IPS-18c (cell line): ENCODE measurements at regions not wholly inside any gene's neighbourhood (a gene's known extent, or its start where the extent isn't known, plus 50 kb on each side); places are given as distances from the start of the nearest gene placed in this dataset.
"Not testable (repeated sequence)": the region's sequence is repeated elsewhere in the genome, so short reads cannot be mapped to it uniquely, and the experiment has no call there.

Experiments
- H3K4me3 ChIP-seq: 2 replicates; pipeline ENCODE4 v1.7.0; 2013; ENCODE audit warnings: low read depth, mild to moderate bottlenecking, low read length, moderate library complexity; ENCODE audit not compliant: insufficient read depth
- H3K9me3 ChIP-seq: one replicate; pipeline ENCODE4 v1.6.1; 2013; ENCODE audit warnings: mild to moderate bottlenecking, low read length, moderate library complexity; ENCODE audit not compliant: control insufficient read depth, insufficient read depth

DNA sequence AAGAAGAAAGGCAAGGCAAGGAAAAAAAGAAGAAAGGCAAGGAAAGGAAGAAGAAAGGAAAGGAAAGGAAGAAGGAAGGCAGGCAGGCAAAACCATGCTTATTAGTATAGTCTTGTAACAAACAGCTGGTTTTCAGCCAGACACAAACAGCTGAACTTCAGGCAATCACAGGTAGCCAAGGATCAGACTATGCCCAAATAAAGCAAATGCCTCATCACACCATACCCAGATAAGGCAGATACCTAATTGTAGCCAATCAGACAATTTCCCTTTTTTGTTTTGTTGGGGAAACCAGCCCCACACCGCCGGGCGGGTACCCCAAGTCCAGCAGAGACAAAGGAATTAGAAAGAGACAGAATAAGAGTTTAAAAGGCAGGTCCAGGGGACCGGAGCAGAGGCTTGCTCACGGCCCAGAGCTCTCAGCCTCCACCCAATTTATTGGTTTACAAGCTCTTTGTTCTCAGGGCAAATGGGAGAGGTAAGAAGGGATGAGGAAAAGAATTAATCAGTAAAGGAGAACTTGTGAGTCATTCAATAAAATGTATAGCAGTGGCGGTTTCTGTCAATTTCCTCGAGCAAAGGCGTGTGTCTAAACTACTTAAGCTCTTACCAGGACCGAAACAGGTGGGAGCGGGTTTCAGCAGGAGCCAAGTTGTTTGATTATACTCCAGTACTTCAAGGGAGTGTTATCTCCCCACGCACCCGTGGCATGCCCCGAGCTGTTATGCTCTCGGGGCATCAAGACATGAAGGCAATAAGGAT, 886.8 kb downstream of the KCNT2 start:
- H3K4me3 ChIP-seq, result no peak overlapping the region
- H3K9me3 ChIP-seq, result peaks cover 3% of the 10 kb centered on the region

DNA sequence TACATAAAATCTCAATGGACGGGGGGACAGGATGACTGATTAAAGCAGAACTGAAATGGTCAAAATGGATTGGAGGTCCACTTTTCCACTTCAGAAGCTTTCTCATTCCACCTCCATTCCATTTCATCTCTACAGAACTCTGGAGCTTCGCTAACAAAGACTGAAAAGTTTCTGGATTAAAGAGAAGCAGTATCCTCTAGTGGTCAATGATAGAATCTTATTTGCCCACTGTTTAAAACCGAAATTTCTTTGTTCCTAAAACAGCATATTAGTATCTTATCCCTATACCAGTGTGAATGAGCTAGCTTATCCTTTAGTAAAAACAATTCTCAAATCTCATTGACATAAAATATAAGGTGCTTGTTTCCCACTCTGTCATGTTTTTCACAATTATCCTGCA, 890.6 kb downstream of the KCNT2 start:
- H3K9me3 ChIP-seq, result peaks cover under 1% of the 10 kb centered on the region
- H3K4me3 ChIP-seq, result no peak overlapping the region

DNA sequence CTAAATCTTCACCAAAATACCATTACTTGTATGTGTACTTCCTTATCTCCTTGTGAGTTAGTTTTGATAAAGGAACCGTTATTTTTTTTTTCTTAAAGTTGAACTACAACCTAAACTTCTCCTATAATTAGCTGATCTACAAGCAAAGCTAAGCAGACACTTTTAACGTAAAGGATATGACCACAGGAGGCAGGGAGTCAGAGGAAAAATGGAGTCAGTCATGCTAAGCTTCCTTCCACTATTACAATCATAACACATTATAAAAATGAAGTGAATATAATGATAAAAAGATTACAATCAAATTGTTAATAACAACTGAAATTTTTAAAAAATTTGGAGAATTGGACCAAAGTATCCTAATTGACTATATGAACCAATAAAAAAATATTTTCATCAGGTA, 892.6 kb downstream of the KCNT2 start:
- no peak overlapping the region for H3K4me3 ChIP-seq
- H3K9me3 ChIP-seq, result no peaks in the 10 kb centered on the region

DNA sequence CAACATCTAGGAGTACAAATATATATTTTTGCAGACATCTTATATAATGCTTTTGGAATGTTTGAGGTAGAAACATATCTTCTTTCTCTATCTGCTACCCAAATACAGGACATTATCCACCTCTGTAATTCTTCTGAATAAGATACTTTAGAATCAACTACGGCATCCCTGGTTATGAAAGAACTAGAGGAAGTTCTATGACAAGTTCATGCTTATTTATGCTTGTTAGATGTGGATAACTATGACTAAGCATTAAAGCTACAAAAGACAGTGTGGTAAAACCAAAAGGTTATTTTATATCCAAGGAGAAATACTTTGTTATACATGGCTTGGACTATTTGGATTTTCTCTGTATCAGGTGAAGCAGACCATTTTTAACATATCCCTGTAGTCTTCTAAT, 894.0 kb downstream of the KCNT2 start:
- no peaks in the 10 kb centered on the region for H3K9me3 ChIP-seq
- no peak overlapping the region for H3K4me3 ChIP-seq

DNA sequence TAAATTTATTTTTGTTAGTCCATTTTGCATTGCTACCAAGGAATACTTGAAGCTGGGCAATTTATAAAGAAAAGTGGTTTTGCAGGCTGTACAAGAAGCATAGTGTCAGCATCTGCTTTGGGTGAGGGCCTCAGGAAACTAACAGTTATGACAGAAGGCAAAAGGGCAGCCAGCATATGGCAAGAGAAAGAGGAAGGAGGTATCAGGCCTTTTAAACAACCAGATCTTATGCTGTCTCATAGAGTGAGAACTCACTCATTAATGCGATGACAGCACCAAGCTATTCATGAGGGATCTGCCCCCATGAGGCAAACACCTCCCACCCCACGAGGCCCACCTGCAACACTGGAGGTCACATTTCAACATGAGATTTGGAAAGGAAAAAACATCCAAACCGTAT, 898.4 kb downstream of the KCNT2 start:
- Histone ChIP-seq H3K4me3 (no peak overlapping the region), H3K9me3 (no peaks in the 10 kb centered on the region)

DNA sequence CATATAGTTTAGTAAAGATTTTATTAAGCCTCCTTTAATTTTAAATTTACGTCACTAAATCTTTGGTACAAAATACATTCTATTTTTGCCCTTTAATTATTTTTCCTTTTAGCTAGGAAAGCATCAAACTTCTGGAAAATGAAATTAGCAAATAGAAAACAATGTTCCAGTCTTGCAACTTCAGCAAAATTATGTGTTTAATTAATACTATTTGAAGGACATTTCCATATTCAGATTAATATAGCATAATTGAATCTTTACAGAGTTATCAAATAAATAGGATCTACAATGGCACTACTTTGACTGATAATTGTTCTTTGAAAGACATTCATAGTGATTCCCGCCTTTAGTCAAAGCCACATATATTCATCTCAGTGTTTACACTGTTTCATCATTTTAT, 904.2 kb downstream of the KCNT2 start:
- no peaks in the 10 kb centered on the region for H3K9me3 ChIP-seq
- no peak overlapping the region for H3K4me3 ChIP-seq

DNA sequence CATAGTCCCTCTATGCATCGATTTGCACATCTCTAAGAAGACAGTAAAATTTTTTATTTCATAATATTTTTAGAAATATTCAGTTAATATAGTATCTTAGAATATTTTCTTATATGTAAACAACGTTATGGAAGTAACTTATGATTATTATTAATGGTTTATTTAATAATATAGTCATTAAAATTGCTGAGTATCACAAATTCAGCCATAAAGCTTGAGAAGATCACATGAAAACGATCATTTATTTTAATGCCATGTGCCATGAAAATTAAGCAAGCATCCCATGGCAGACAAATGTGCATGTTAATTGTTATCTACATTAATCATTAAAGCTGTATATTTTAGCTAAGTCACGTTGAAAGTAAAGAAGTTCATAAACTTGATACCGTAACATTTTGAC, 907.1 kb downstream of the KCNT2 start:
- H3K4me3 ChIP-seq, result no peak overlapping the region
- no peaks in the 10 kb centered on the region for H3K9me3 ChIP-seq

DNA sequence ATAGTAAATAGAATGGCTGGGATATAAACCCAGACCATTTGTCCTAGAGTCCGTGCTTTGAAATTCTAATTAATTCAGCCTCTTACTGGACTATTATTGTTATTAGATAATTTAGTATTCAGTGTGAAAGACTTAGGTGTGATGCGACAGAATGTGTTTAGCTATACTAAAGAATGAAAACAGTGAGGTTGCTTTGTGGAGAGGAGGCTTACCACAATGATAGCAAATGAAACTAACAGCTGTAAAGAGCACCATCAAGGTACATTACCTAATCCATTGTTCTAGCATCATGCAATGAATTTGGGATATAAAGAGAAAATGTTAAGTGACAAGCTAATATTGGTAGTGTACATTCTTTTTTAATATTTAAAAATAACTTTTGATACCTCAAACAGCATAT, 911.1 kb downstream of the KCNT2 start:
- H3K9me3 ChIP-seq, result no peaks in the 10 kb centered on the region
- H3K4me3 ChIP-seq, result no peak overlapping the region

DNA sequence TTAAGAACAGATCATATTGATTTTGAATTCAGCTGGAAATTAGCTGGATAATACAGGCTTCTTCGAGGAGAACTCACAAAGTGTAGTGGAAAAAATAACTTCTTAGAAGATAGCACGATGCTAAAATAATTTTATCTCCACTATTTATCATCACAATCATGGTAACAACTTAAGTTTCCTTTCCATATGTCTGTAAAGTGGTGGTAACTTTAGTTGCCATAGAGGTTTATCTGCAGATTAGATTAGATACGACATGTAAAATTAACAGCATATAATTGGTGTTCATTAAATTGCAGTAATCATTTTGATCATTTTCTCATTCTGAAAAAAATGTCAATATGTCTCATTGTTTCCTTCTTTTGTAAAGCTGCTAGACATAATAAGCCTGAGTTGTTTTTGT, 921.5 kb downstream of the KCNT2 start:
- no peak overlapping the region for H3K4me3 ChIP-seq
- no peaks in the 10 kb centered on the region for H3K9me3 ChIP-seq

DNA sequence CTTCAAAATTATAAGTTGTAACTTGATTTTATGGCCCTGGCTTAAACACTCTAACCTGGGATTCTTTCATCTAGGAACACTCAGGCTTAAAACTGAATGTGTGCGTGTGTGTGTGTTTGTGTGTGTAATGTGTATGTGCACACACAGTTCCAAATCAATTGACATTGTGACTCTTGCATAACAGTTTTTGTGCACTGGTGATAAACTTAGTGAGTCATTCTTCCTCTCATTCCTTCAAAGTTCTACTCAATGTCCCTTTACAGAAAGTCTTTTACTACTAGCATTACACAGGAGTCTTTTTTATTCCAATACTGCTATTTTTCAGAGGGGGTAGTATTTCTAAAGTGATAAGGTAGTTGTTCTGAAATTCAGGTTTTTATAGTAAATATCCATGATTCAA, 943.6 kb downstream of the KCNT2 start:
- Histone ChIP-seq H3K4me3 (no peak overlapping the region), H3K9me3 (no peaks in the 10 kb centered on the region)

DNA sequence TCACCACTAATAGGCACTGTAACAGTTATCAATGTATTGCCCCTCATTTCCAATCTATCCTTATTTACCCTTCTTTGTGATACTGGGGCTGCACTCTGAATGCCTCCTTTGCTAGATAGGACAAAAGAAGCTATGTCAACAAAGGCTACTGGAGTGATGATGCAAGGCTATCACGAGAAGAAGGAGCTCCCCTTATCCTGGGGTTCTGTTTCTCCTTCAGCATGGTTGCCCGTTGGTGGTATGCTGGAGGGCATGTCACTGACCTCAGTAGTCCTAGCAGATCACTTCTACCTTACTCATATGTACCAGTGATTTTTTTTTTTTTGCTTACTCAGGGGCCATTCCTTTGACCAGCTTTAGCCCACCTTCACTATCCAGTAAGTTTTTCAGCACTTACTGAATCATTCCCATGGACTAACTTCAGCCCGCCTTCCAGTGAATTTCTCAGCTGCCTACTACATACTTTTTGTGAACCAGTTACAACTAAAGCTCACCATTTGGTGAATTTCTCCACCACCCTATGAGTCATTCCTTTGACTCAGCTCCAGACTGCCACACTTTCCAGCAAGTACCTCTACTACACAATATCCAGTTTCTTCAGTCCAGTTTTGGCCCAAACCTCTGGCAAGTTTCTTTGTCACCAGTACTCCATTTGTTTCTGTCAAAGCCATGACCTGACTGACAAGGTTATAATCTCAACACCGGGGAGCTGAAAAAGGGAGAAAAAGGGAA, 944.5 kb downstream of the KCNT2 start:
- H3K9me3 ChIP-seq, result no peaks in the 10 kb centered on the region
- no peak overlapping the region for H3K4me3 ChIP-seq

DNA sequence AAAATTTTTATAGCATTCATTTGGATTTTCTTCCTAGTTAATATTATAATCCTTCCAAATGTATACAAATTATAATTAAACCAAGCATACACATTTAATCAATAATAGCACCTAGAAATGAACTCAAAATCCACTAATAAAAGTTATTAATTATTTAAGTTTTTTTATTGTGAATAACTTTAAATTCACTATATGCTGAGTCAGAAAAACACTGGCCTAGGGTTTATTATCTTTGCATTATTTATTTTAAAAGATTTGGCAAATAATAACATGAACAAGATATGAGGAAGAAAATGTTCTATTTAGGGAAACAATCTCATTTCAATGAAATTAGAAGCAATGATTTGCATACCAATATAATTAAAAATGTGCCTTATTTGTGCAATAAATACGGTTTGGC, 951.5 kb downstream of the KCNT2 start:
- no peak overlapping the region for H3K4me3 ChIP-seq

DNA sequence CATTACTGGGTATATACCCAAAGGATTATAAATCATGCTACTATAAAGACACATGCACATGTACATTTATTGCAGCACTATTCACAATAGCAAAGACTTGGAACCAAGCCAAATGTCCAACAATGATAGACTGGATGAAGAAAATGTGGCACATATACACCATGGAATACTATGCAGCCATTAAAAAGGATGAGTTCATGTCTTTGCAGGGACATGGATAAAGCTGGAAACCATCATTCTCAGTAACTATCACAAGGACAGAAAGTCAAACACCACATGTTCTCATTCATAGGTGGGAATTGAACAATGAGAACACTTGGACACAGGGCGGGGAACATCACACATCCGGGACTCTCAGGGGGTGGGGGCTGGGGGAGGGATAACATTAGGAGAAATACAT, 959.4 kb downstream of the KCNT2 start:
- not testable (repeated sequence) for H3K9me3 ChIP-seq, H3K4me3 ChIP-seq

More for the DNA sequence above, 951.5 kb downstream of the KCNT2 start:
- H3K9me3 ChIP-seq, result no peaks in the 10 kb centered on the region

DNA sequence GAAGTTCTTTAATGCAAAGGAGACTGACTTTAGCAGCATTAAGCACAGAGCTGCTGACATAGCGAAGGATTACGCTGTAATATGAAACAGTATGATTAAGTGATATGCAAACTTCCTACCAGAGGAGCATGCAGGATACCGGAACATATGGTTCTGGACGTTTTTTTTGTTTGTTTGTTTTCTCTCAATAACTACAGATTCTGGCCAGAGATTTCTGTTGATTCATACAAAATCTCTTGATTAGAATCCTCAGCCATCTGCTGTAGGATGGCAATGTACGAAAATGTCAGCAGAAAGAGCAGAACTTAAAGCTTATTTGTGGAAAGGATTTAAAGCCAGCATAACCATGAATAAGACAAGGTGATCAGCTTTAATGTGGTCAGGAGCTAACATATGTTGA, 970.7 kb downstream of the KCNT2 start:
- no peak overlapping the region for H3K4me3 ChIP-seq
- no peaks in the 10 kb centered on the region for H3K9me3 ChIP-seq

DNA sequence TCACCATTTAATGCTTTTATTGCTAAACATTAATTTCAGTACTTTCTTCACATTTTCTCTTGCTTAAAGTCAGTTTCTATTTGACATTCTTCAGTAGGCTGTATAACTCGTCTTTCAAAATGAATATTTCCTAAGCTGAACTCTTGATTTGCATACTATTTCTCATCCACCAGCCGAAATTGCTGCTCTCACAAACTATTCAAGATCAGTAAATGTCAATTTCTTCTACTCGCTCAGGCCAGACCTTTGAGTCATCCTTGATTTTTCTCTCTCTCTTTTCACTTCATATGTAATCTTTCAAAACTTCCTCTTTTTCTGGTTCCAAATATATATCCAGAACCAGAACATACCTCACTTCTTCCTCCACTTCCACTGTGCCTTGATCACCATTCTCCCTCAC, 990.0 kb downstream of the KCNT2 start:
- Histone ChIP-seq H3K4me3 (no peak overlapping the region), H3K9me3 (no peaks in the 10 kb centered on the region)

DNA sequence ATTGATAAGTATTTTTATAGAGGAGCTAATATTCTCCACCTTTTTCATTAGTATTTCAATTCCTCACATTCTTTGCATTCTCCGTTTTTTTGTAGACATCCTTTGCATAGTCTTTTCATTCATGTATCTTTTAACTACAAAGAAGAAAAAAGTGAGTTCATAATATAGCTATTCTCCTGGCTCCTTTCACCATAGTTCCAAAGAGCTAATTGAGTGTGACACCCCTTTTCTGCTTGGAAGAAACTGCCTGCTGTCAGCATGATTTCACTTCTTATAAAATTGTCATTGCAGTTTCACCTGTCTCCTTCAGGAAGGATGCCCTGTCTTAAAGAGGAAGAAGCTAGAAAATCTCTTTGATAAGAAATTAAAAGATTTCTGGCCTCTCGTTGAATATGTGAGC, 991.1 kb downstream of the KCNT2 start:
- Histone ChIP-seq H3K9me3 (no peaks in the 10 kb centered on the region), H3K4me3 (no peak overlapping the region)

DNA sequence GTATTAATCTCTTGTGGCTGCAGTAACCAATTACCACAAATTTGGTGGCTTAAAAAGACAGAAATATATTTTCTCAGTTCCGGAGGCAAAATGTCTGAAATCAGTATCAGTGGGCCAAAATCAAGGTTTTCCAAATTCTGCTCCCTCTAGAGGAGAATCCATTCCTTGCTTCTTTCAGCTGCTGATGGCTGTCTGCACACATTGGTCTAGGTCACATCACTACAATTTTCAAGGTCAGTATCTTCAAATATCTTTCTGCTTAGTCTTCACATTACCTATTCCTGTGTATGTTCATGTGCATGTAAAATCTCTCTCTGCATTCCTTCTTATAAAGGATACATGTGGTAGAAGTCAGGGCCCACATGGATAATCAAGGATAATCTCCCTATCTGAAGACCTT, 999.4 kb downstream of the KCNT2 start:
- H3K4me3 ChIP-seq, result no peak overlapping the region
- H3K9me3 ChIP-seq, result no peaks in the 10 kb centered on the region

DNA sequence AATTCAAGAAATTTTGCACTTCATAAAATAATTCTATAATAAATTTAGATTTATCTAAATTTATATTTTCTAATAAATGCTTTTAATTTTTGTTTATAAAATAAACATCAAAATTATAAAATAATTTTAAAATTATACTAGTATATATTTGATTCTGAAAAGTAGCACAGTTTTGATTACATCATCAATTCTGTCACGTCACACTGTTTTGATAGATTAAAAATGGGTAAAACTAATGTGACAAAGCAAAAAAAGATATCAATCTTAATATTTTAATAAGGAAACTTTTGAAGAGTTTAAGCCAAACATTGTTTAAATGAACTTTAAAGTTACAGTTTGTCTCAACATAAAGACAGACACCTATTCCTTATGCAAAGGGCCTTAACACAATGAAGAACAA, 1001.8 kb downstream of the KCNT2 start:
- no peaks in the 10 kb centered on the region for H3K9me3 ChIP-seq
- H3K4me3 ChIP-seq, result no peak overlapping the region

DNA sequence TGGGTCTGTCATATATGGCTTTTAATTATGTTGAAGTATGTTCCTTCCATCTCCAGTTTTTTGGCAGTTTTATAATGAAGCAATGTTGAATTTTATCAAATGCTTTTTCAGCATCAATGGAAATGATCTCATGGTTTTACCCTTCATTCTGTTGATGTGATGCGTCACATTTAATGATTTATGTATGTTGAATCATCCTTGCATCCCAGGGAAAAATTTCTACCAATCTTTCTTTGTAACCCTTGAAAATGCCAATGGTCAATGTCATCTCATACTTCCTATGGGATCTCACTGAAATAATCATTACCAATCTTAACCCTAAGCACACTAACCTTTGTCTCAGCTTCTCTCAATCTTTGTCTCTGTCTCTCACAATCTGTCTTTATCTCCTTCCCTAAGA, 1004.0 kb downstream of the KCNT2 start:
- H3K9me3 ChIP-seq, result no peaks in the 10 kb centered on the region

More for the DNA sequence above, 1004.0 kb downstream of the KCNT2 start:
- no peak overlapping the region for H3K4me3 ChIP-seq
